Glutamatergic neuron (in vitro differentiated cells): ENCODE measurements at regions not wholly inside any gene's neighbourhood (a gene's known extent, or its start where the extent isn't known, plus 50 kb on each side); places are given as distances from the start of the nearest gene placed in this dataset.

Experiments
- DNase-seq: peaks from one replicate; pipeline ENCODE4 v3.0.0; 2022
- H3K27ac Mint-ChIP-seq: one replicate; pipeline ENCODE4 v1.8.0; 2020; ENCODE audit warnings: mild to moderate bottlenecking, mixed read lengths, inconsistent platforms; ENCODE audit not compliant: unreplicated experiment
- H3K27me3 Mint-ChIP-seq: one replicate; pipeline ENCODE4 v1.8.0; 2020; ENCODE audit warnings: mild to moderate bottlenecking, moderate library complexity, mixed read lengths, inconsistent platforms; ENCODE audit not compliant: unreplicated experiment
- H3K36me3 Mint-ChIP-seq: one replicate; pipeline ENCODE4 v1.8.0; 2020; ENCODE audit warnings: mild to moderate bottlenecking, mixed read lengths, inconsistent platforms; ENCODE audit not compliant: unreplicated experiment
- H3K4me1 Mint-ChIP-seq: one replicate; pipeline ENCODE4 v1.8.0; 2020; ENCODE audit warnings: mild to moderate bottlenecking, low read depth, mixed read lengths, inconsistent platforms; ENCODE audit not compliant: unreplicated experiment
- H3K4me3 Mint-ChIP-seq: one replicate; pipeline ENCODE4 v1.8.0; 2020; ENCODE audit warnings: mild to moderate bottlenecking, mixed read lengths, inconsistent platforms; ENCODE audit not compliant: unreplicated experiment
- H3K9me3 Mint-ChIP-seq: one replicate; pipeline ENCODE4 v1.8.0; 2020; ENCODE audit warnings: mild to moderate bottlenecking, moderate library complexity, mixed read lengths, inconsistent platforms; ENCODE audit not compliant: unreplicated experiment
- TF ChIP-seq, protein P1 (sequence below): fragments of 200-600 bp; sonication (generic); IDR thresholded peaks from one replicate; pipeline ENCODE4 v1.5.0; 2021; ENCODE audit not compliant: partially characterized antibody, unreplicated experiment

DNA sequence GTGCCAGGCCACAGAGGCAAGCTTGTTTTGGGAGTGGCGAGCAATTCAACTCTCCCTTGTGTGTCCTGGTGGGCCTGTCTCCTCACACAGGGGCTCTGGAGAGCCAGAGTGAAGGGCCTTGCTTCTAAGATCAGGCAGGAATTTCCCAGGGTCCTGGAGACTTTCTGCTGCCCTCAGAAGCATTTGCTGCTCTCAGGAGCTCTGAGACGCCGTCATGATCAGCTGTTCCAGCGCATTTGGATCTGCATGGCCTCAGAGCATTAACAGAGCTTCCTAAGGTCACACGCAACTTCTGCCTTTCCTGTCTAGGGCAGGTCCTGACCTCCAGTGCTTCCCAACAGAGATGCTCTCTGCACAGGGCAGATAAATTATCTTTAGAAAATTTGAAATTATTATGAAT, 52.2 kb upstream of the C10orf90 start:
- Mint-ChIP-seq H3K4me3 (no peak overlapping the region), H3K36me3 (no peaks in the 10 kb centered on the region), H3K27ac (no peak overlapping the region), H3K27me3 (peaks cover 4% of the 10 kb centered on the region), H3K9me3 (no peaks in the 10 kb centered on the region), H3K4me1 (no peaks in the 10 kb centered on the region)
- DNase-seq, result no peak
- TF ChIP-seq, protein P1, sequence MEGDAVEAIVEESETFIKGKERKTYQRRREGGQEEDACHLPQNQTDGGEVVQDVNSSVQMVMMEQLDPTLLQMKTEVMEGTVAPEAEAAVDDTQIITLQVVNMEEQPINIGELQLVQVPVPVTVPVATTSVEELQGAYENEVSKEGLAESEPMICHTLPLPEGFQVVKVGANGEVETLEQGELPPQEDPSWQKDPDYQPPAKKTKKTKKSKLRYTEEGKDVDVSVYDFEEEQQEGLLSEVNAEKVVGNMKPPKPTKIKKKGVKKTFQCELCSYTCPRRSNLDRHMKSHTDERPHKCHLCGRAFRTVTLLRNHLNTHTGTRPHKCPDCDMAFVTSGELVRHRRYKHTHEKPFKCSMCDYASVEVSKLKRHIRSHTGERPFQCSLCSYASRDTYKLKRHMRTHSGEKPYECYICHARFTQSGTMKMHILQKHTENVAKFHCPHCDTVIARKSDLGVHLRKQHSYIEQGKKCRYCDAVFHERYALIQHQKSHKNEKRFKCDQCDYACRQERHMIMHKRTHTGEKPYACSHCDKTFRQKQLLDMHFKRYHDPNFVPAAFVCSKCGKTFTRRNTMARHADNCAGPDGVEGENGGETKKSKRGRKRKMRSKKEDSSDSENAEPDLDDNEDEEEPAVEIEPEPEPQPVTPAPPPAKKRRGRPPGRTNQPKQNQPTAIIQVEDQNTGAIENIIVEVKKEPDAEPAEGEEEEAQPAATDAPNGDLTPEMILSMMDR, result no peak

DNA sequence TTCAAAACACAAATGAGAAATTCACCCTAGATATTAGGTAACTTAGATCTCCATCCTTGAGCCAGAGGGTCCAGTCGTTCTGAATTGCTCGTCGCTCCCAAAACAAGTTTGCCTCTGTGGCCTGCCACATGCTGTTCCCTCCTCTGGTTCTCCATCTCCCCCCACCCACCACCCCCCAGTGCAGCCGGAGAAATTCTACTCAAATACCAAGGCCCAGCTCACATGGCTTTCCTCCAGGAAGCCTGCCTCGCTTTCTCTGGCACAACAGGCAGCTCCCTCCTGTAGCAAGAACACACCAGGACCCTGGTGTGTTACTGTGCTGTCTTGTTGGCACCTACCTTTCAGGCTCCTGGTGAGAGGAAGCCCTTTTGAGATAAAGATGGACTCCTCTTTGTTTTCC, 52.7 kb upstream of the C10orf90 start:
- Mint-ChIP-seq H3K4me1 (no peaks in the 10 kb centered on the region), H3K9me3 (no peaks in the 10 kb centered on the region), H3K27me3 (peaks cover 4% of the 10 kb centered on the region), H3K27ac (no peak overlapping the region), H3K36me3 (no peaks in the 10 kb centered on the region), H3K4me3 (no peak overlapping the region)
- no peak for DNase-seq
- TF ChIP-seq, protein P1, result no peak

DNA sequence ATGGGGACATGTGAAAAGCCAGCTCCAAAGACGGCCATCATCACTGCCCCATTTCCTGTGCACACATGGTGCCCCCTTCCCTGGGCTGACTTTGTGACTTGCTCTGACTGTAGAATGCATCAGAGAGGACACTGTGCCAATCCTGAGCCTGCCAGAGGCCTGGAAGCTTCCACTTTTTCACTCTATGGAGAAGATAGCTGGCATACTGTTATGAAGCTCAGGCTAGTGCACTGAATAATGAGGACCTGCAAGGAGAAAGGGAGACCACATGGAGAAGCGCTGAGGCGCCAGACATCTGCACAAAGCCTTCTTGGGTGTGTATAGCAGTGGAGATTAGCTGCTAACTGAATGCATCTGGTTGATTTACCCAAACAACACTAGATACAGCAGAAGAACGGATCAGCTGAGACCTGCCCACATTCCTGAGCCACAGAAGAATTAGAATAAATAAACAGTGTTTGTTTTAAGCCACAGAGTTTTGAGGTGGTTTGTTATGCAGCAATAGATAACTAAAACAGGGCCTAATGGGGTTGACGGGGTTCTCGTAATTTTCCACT, 58.9 kb upstream of the C10orf90 start:
- H3K9me3 Mint-ChIP-seq, result no peaks in the 10 kb centered on the region
- H3K27ac Mint-ChIP-seq, result no peak overlapping the region
- H3K36me3 Mint-ChIP-seq, result no peaks in the 10 kb centered on the region
- no peak overlapping the region for H3K4me3 Mint-ChIP-seq
- H3K4me1 Mint-ChIP-seq, result no peaks in the 10 kb centered on the region
- DNase-seq, result no peak
- H3K27me3 Mint-ChIP-seq, result no peaks in the 10 kb centered on the region
- TF ChIP-seq, protein P1, result no peak

DNA sequence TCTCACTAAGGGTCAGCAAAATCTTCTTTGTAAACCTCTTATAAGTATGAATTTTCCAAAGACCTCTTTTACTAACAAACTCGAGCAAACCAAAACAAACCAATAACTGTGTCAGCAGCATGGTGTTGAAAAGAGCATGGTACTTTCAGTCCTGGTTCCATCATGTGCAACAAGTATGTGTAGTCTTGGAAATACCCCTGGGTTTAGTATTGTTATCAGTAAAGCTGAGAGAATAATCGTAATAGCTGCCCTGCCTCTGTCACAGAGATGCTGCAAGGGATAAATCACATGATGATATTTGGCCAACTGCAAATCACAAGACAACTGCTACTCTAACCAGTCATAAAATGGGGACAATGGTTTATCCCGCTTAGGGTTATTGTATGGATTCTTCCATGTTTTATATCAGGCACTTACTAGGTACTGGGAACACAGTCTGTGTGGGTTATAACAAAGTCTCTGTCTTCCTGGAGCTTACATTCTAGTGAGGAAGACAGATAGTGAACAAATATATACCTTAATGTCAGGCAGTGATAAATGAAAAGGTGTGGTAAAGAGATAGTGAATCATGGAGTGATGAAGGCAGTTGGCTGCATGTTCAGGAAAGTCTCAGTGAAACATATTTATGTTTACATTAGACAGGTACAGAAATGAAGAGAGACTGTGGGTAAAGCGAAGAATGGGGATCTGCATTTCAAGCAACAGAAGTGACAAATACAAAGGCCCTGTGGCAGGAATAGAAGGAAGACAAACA, 60.5 kb upstream of the C10orf90 start:
- Mint-ChIP-seq H3K9me3 (no peaks in the 10 kb centered on the region), H3K4me1 (peaks cover 5% of the 10 kb centered on the region), H3K36me3 (no peaks in the 10 kb centered on the region), H3K4me3 (no peak overlapping the region), H3K27me3 (no peaks in the 10 kb centered on the region), H3K27ac (no peak overlapping the region)
- no peak for DNase-seq
- TF ChIP-seq, protein P1, result no peak

DNA sequence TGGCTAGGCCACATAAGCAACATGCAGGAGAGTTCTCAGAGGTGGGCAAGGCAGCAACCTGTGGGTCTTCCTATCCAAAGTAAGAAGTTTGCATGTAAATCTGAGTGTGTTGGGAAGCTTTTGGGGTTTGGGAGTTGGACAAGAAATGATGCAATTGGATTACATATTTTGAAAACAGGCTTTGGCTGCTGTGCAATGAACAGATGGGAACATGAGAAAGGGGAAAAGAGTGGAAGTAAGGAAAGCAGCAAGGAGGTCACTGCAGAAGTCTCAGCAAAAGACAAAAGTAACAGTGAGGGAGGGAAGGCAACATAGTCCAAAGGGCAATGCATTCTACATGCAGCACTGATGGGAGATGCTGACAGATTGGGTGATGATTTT, 61.1 kb upstream of the C10orf90 start:
- H3K27me3 Mint-ChIP-seq, result no peaks in the 10 kb centered on the region
- DNase-seq, result no peak
- H3K4me1 Mint-ChIP-seq, result peaks cover 5% of the 10 kb centered on the region
- TF ChIP-seq, protein P1, result no peak
- no peaks in the 10 kb centered on the region for H3K36me3 Mint-ChIP-seq
- no peak overlapping the region for H3K4me3 Mint-ChIP-seq
- H3K27ac Mint-ChIP-seq, result no peak overlapping the region
- H3K9me3 Mint-ChIP-seq, result no peaks in the 10 kb centered on the region
